A673 (cell line): ENCODE measurements at regions not wholly inside any gene's neighbourhood (a gene's known extent, or its start where the extent isn't known, plus 50 kb on each side); places are given as distances from the start of the nearest gene placed in this dataset.

Source experiments
- CTCF ChIP-seq: fragments of 300-800, 200-600 bp; sonication (generic); conservative IDR thresholded peaks from 2 replicates; pipeline ENCODE4 v1.5.1; 2017; ENCODE audit warnings: low read depth, mild to moderate bottlenecking, antibody characterized with exemption, low read length, moderate library complexity, mixed read lengths
- EZH2 ChIP-seq: fragments of 200-600 bp; sonication (generic); IDR thresholded peaks from 2 replicates; pipeline ENCODE4 v1.6.1; 2017; ENCODE audit warnings: borderline replicate concordance, low read depth, mild to moderate bottlenecking, mixed read lengths, antibody characterized with exemption, low read length; ENCODE audit not compliant: poor library complexity, severe bottlenecking

DNA sequence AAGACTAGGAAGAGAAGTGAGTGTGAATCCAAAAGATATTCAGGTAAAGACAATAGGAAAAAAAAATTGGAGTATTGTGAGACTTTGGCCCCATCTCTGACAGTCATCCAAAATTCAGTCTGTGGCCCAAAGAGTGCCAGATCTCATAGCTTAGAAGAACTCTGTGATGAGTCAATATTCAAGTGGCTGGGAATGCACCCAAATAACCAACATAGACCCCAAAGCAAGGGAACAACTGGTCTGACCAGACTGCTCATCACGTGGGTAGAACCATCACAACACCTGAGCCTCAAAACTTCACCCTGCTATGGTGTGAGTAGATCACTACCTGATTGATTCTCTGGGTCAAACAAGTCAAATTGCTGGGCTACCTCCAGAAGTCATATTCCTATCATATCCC, 51.1 kb upstream of the TRDN start:
- TF ChIP-seq CTCF (no peak), EZH2 (no peak)
